ENCODE measurements at regions not wholly inside any gene's neighbourhood (a gene's known extent, or its start where the extent isn't known, plus 50 kb on each side); places are given as distances from the start of the nearest gene placed in this dataset.

DNA sequence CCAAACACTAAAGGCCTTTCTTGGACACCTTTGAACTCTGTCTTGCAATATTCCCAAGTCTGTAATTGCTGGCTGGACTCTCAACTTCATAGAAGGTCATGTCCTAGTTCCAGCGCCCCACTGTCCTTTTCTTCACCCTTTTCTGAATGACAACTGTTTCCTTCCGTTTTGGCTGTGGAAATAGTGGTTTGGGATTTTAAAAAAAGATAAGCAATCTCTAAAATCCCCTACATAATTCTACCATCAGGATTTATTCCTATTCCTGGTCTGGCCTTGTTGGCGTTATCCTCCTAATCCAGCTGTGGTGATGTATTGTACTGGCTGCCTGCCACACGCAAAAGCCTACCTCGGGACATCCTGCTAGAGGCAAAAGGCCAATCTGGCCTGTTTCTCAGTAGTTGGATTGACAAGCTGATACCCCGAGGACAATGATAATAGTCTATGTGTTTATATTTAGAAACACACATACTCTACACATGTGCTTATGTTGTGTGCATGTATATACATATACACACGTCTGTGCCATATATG is 440.3 kb upstream of the DPH6 start:
- Histone ChIP-seq H3F3A (ENCODE audit: control insufficient read depth, insufficient read depth) (no peaks in the 10 kb centered on the region), H3K4me2 (ENCODE audit: low read length) (no peak overlapping the region)
- no peak for TF ChIP-seq EZH2phosphoT487 (IDR thresholded peaks at IDR 0.05; ENCODE audit: borderline replicate concordance, low read length)
- TF ChIP-seq, protein P1, sequence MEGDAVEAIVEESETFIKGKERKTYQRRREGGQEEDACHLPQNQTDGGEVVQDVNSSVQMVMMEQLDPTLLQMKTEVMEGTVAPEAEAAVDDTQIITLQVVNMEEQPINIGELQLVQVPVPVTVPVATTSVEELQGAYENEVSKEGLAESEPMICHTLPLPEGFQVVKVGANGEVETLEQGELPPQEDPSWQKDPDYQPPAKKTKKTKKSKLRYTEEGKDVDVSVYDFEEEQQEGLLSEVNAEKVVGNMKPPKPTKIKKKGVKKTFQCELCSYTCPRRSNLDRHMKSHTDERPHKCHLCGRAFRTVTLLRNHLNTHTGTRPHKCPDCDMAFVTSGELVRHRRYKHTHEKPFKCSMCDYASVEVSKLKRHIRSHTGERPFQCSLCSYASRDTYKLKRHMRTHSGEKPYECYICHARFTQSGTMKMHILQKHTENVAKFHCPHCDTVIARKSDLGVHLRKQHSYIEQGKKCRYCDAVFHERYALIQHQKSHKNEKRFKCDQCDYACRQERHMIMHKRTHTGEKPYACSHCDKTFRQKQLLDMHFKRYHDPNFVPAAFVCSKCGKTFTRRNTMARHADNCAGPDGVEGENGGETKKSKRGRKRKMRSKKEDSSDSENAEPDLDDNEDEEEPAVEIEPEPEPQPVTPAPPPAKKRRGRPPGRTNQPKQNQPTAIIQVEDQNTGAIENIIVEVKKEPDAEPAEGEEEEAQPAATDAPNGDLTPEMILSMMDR (IDR thresholded peaks at IDR 0.05; ENCODE audit: low read depth, low read length, poor library complexity, severe bottlenecking) = no peak

DNA sequence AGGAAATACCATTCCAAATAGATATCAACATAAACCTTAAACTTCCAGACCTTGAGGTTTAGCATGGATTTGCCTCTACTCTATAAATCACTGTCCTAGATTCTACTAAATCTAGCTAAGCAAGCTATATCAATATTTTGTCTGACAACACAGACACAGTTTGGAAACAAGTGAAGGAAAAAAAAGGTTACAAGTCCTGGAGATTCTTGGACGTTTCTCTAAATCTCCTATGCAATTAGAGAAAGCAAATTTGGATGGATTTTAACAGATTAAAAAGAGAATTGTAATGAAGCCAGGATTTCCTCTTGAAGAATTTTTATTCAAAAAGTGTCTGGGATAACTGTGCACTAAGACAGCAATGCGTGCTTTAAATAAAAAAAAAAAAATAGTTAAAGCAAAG is 441.1 kb upstream of the DPH6 start:
- Histone ChIP-seq H4K20me1 (ENCODE audit: control insufficient read depth, insufficient read depth, low read depth, low read length) (no peaks in the 10 kb centered on the region), H3K4me2 (ENCODE audit: low read length) (no peak overlapping the region), H3K4me1 (ENCODE audit: control insufficient read depth, low read length) (no peaks in the 10 kb centered on the region), H3K9me2 (replicated peaks; ENCODE audit: control insufficient read depth, low read length) (no peaks in the 10 kb centered on the region), H3K79me2 (ENCODE audit: control insufficient read depth, low read length) (no peaks in the 10 kb centered on the region), H3K36me3 (ENCODE audit: control insufficient read depth, low read length) (no peaks in the 10 kb centered on the region), H3K9me3 (ENCODE audit: control insufficient read depth, insufficient read depth, low read length) (no peaks in the 10 kb centered on the region), H3K27ac (ENCODE audit: low read depth, low read length) (no peak overlapping the region), H3K27me3 (ENCODE audit: control insufficient read depth, low read length) (no peaks in the 10 kb centered on the region), H3F3A (ENCODE audit: control insufficient read depth, insufficient read depth) (no peaks in the 10 kb centered on the region), H3K4me3 (ENCODE audit: low read length) (no peak overlapping the region)
- TF ChIP-seq EZH2phosphoT487 (IDR thresholded peaks at IDR 0.05; ENCODE audit: borderline replicate concordance, low read length) = no peak
- TF ChIP-seq, protein P1 (IDR thresholded peaks at IDR 0.05; ENCODE audit: low read depth, low read length, poor library complexity, severe bottlenecking) = no peak

More for the DNA sequence above, 440.3 kb upstream of the DPH6 start:
- Histone ChIP-seq H3K9me2 (replicated peaks; ENCODE audit: control insufficient read depth, low read length) (no peaks in the 10 kb centered on the region), H3K36me3 (ENCODE audit: control insufficient read depth, low read length) (no peaks in the 10 kb centered on the region), H3K4me3 (ENCODE audit: low read length) (no peak overlapping the region), H3K4me1 (ENCODE audit: control insufficient read depth, low read length) (no peaks in the 10 kb centered on the region), H3K79me2 (ENCODE audit: control insufficient read depth, low read length) (no peaks in the 10 kb centered on the region), H3K27ac (ENCODE audit: low read depth, low read length) (no peak overlapping the region), H3K9me3 (ENCODE audit: control insufficient read depth, insufficient read depth, low read length) (no peaks in the 10 kb centered on the region), H4K20me1 (ENCODE audit: control insufficient read depth, insufficient read depth, low read depth, low read length) (no peaks in the 10 kb centered on the region), H3K27me3 (ENCODE audit: control insufficient read depth, low read length) (no peaks in the 10 kb centered on the region)

DNA sequence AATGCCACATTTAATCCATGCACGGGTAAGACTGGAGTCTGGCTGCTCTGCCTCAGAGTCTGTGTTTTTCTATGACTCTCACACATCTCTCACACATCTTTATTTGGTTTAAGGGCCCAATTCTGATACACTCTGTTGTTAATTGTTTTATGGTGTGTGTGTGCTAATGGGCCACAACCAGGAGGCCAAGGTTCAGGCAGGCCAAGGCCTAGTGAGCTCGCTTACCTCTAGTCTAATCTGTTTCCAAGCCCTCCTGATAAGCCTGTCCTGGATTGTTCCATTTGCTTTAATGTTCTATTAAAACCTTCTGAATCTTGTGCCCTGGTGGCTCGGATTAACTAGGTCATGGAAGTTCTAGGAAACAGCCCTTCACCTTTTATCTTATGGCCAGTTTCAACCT is 445.4 kb upstream of the DPH6 start:
- Histone ChIP-seq H3K36me3 (ENCODE audit: control insufficient read depth, low read length) (no peaks in the 10 kb centered on the region), H3K27me3 (ENCODE audit: control insufficient read depth, low read length) (no peaks in the 10 kb centered on the region)
- TF ChIP-seq EZH2phosphoT487 (IDR thresholded peaks at IDR 0.05; ENCODE audit: borderline replicate concordance, low read length) = no peak

DNA sequence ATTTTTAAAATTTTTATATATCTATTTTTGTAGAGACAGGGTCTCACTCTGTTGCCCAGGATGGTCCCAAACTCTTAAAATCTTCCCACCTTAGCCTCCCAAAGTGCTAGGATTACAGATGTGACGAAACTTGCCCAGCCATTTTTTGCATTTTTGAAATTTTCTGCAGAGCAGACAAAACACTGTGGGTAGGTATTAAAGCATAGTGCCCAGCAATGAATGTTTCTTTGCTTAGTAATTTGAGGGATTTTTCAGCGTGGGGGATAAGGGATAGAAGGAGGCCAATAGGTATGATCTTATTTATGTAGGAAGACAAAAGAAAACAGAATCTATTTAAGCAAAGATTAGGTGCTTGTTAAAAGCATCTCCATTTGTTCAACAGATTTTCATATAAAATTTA is 446.8 kb upstream of the DPH6 start:
- no peaks in the 10 kb centered on the region for H3K9me2 ChIP-seq (replicated peaks; ENCODE audit: control insufficient read depth, low read length)
- H3K27ac ChIP-seq (ENCODE audit: low read depth, low read length) = no peak overlapping the region
- H3K4me2 ChIP-seq (ENCODE audit: low read length) = no peak overlapping the region
- H3K27me3 ChIP-seq (ENCODE audit: control insufficient read depth, low read length) = no peaks in the 10 kb centered on the region
- H3K4me3 ChIP-seq (ENCODE audit: low read length) = no peak overlapping the region
- no peaks in the 10 kb centered on the region for H3K79me2 ChIP-seq (ENCODE audit: control insufficient read depth, low read length)
- H3K36me3 ChIP-seq (ENCODE audit: control insufficient read depth, low read length) = no peaks in the 10 kb centered on the region
- no peaks in the 10 kb centered on the region for H3F3A ChIP-seq (ENCODE audit: control insufficient read depth, insufficient read depth)
- TF ChIP-seq, protein P1 (IDR thresholded peaks at IDR 0.05; ENCODE audit: low read depth, low read length, poor library complexity, severe bottlenecking) = no peak
- TF ChIP-seq EZH2phosphoT487 (IDR thresholded peaks at IDR 0.05; ENCODE audit: borderline replicate concordance, low read length) = no peak
- H3K4me1 ChIP-seq (ENCODE audit: control insufficient read depth, low read length) = no peaks in the 10 kb centered on the region
- H3K9me3 ChIP-seq (ENCODE audit: control insufficient read depth, insufficient read depth, low read length) = no peaks in the 10 kb centered on the region
- H4K20me1 ChIP-seq (ENCODE audit: control insufficient read depth, insufficient read depth, low read depth, low read length) = no peaks in the 10 kb centered on the region

More for the DNA sequence above, 445.4 kb upstream of the DPH6 start:
- Histone ChIP-seq H3F3A (ENCODE audit: control insufficient read depth, insufficient read depth) (no peaks in the 10 kb centered on the region), H3K79me2 (ENCODE audit: control insufficient read depth, low read length) (no peaks in the 10 kb centered on the region), H3K4me3 (ENCODE audit: low read length) (no peak overlapping the region), H3K4me2 (ENCODE audit: low read length) (no peak overlapping the region), H3K9me3 (ENCODE audit: control insufficient read depth, insufficient read depth, low read length) (no peaks in the 10 kb centered on the region), H3K9me2 (replicated peaks; ENCODE audit: control insufficient read depth, low read length) (no peaks in the 10 kb centered on the region), H3K4me1 (ENCODE audit: control insufficient read depth, low read length) (no peaks in the 10 kb centered on the region), H4K20me1 (ENCODE audit: control insufficient read depth, insufficient read depth, low read depth, low read length) (no peaks in the 10 kb centered on the region), H3K27ac (ENCODE audit: low read depth, low read length) (no peak overlapping the region)
